ENCODE measurements at regions not wholly inside any gene's neighbourhood (a gene's known extent, or its start where the extent isn't known, plus 50 kb on each side); places are given as distances from the start of the nearest gene placed in this dataset.

- TF ChIP-seq POLR2A (IDR thresholded peaks at IDR 0.05) = no peak
- TF ChIP-seq CTCF (IDR thresholded peaks at IDR 0.05) = no peak
Measured at GRCh38 chr6:144580039-144580438, 294.9 kb downstream of the UTRN start.

Measured in vagina (tissue), 2 donors.